ENCODE measurements at regions not wholly inside any gene's neighbourhood (a gene's known extent, or its start where the extent isn't known, plus 50 kb on each side); places are given as distances from the start of the nearest gene placed in this dataset.
"Not testable (repeated sequence)": the region's sequence is repeated elsewhere in the genome, so short reads cannot be mapped to it uniquely, and the experiment has no call there.

DNA sequence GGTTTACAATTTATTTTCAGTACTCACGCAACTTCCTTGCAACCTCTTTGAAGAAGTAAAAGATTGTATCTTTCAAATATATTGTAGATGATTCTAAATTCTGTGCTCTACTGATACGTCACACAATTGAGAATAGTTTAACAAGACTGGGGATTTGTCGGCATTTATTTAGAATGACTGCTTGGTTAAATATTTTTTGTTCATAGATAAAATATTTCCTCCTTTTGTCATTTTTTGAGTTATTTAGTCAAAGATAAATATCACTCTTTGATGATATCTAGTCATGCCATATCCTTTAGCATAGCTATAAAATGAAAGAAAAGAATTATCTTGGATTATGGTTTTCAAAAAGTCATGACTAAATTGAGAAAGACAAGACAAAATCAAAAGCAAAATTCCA lies 2747.8 kb downstream of the PCDH9 start:
- ChIA-PET POLR2A (ENCODE audit: low non-redundant PET) (no interaction called here), CTCF (no interaction called here)
- H3K27ac ChIP-seq, result no peak overlapping the region
- TF ChIP-seq CTCF (conservative IDR thresholded peaks at IDR 0.05; ENCODE audit: low read depth), result no peak
- no peak for DNase-seq (ENCODE audit: low spot score)

GRCh38 chr13:64480672-64481071 lies 2749.5 kb downstream of the PCDH9 start:
- POLR2A ChIA-PET (ENCODE audit: low non-redundant PET), result no interaction called here

DNA sequence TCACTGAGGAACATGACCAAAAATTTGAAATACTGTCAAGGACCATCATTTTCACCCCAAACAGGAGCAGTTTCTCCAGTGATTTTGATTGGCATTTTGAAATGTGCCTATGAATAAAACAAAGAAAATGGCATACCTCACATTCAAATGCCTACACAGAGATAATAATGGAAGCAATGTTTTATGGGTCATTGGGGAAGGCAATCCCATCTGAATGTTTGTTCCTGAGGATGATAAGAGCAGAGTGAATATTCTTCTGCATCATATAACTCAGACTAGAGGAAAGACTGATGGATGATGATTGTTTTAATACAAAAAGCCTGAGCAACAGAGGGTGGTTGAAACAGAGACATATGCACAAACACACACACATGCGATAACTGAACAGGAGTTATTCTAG lies 2749.9 kb downstream of the PCDH9 start:
- no peak overlapping the region for H3K27ac ChIP-seq
- no peak for DNase-seq (ENCODE audit: low spot score)
- no peak for TF ChIP-seq CTCF (conservative IDR thresholded peaks at IDR 0.05; ENCODE audit: low read depth)
- POLR2A ChIA-PET (ENCODE audit: low non-redundant PET), result no interaction called here
- CTCF ChIA-PET, result no interaction called here

More at GRCh38 chr13:64480672-64481071, 2749.5 kb downstream of the PCDH9 start:
- CTCF ChIA-PET, result interaction anchor here (0.7 kb wide), 1 partner anchor 1930 kb away, joined by 3 read pairs; no protein-coding TSS in a partner anchor
- H3K27ac ChIP-seq, result no peak overlapping the region
- no peak for DNase-seq (ENCODE audit: low spot score)
- no peak for TF ChIP-seq CTCF (conservative IDR thresholded peaks at IDR 0.05; ENCODE audit: low read depth)

DNA sequence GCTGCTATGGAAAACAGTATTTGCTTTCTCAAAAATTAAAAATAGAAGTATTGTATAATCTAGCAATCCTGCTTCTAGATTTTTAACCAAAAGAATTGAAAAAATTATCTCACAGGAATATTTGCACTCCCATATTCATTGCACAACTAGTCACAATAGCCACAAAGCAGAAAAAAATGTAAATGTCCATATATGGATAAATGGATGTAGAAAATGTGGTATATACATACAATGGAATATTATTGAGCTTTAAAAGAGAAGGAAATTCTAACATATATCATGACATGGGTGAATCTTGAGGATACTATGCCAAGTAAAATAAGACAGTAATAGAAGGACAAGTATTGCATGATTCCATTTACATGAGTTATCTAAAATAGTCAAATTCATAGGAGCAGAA lies 2753.0 kb downstream of the PCDH9 start:
- DNase-seq (ENCODE audit: low spot score), result no peak
- no peak for TF ChIP-seq CTCF (conservative IDR thresholded peaks at IDR 0.05; ENCODE audit: low read depth)
- no peak overlapping the region for H3K27ac ChIP-seq
- CTCF ChIA-PET, result interaction anchor here (0.8 kb wide), 1 partner anchor 1506 kb away, joined by 5 read pairs; no protein-coding TSS in a partner anchor
- POLR2A ChIA-PET (ENCODE audit: low non-redundant PET), result no interaction called here

- POLR2A ChIA-PET (ENCODE audit: low non-redundant PET); DNase-seq (ENCODE audit: low spot score); H3K27ac ChIP-seq: not testable (repeated sequence)
- CTCF ChIA-PET, result interaction anchor here (0.7 to 0.8 kb wide), 2 partner anchors 30 to 1507 kb away, joined by 3 to 5 read pairs; no protein-coding TSS in a partner anchor
Measured at GRCh38 chr13:64476041-64476568, 2754.0 kb downstream of the PCDH9 start.

DNA sequence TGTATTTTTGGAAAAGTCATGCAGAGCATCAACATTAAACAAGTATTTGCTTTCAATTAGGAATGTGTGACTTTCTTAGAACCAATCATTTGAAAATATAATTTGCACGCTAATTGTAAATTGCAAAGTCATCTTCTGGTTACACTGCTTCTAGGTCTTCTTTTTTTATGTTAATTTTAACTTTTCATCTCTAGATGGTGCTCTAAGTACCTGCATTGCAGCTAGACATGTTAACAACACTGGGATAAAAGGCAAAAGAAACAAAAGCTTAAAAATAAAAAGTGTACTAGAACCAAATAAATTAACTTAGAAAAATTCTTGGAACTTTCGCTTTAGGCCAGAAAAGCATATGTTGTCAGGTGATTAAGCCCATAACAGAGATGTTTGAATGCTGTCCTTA lies 2758.2 kb downstream of the PCDH9 start:
- peak; percentile 9 for DNase-seq (ENCODE audit: low spot score)
- POLR2A ChIA-PET (ENCODE audit: low non-redundant PET), result no interaction called here
- TF ChIP-seq CTCF (conservative IDR thresholded peaks at IDR 0.05; ENCODE audit: low read depth), result peak; percentile 41
- CTCF ChIA-PET, result interaction anchor here (0.7 kb wide), 2 partner anchors 363 to 624 kb away, joined by 3 read pairs; no protein-coding TSS in a partner anchor
- H3K27ac ChIP-seq, result no peak overlapping the region

DNA sequence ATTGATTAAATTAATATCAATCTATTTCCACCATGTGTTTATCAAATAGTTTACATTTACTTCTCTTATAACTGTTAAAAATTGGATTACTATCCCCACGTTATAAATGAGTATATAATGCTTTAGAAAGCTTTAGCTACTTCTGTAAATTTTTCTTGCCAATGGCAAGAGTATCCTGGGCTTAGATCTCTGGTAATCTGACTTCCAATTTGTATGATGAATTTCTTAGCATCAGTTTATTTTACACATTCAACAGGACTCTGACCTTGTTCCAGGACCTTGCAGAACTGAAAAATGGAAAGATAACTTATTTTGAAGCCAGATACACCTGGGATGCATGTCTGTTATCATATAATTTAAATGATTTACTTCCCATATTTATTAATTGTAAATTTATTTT lies 2759.4 kb downstream of the PCDH9 start:
- TF ChIP-seq CTCF (conservative IDR thresholded peaks at IDR 0.05; ENCODE audit: low read depth), result no peak
- no peak overlapping the region for H3K27ac ChIP-seq
- ChIA-PET CTCF (no interaction called here), POLR2A (ENCODE audit: low non-redundant PET) (no interaction called here)
- no peak for DNase-seq (ENCODE audit: low spot score)
